Choroid plexus epithelial cell (primary cell): ENCODE measurements at regions not wholly inside any gene's neighbourhood (a gene's known extent, or its start where the extent isn't known, plus 50 kb on each side); places are given as distances from the start of the nearest gene placed in this dataset.

Experiments used
- DNase-seq: peaks from one replicate; pipeline ENCODE4 v3.0.0-alpha.2; 2010; ENCODE audit warnings: low read depth
- H3K4me3 ChIP-seq: 2 replicates; pipeline ENCODE4 v1.5.1; 2011; ENCODE audit warnings: low read depth, mild to moderate bottlenecking, control low read depth, low read length, moderate library complexity
- TF ChIP-seq, protein P1 (sequence below): conservative IDR thresholded peaks from 2 replicates; pipeline ENCODE4 v1.5.1; 2011; ENCODE audit warnings: low read depth, mild to moderate bottlenecking, control low read depth, inconsistent platforms, low read length, moderate library complexity

DNA sequence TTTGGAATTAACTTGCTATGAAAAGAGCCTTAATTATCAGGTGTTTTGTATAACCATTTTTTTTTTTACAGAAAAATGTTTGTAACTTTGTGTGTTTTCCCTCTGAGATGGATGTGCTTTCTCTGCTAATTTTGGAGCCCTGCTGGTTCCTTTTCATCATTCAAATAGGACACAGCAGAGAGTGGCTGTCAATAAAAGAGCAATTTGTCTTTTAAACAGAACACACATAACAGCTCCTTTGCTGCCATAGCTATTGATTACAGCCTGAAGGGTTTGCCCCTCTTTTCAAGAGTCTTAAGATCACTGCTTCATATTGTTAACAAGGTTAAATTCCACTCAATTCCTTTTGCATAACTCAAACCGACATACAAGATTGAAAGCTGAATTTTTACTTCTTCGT, 187.2 kb upstream of the MBL2 start:
- TF ChIP-seq, protein P1, sequence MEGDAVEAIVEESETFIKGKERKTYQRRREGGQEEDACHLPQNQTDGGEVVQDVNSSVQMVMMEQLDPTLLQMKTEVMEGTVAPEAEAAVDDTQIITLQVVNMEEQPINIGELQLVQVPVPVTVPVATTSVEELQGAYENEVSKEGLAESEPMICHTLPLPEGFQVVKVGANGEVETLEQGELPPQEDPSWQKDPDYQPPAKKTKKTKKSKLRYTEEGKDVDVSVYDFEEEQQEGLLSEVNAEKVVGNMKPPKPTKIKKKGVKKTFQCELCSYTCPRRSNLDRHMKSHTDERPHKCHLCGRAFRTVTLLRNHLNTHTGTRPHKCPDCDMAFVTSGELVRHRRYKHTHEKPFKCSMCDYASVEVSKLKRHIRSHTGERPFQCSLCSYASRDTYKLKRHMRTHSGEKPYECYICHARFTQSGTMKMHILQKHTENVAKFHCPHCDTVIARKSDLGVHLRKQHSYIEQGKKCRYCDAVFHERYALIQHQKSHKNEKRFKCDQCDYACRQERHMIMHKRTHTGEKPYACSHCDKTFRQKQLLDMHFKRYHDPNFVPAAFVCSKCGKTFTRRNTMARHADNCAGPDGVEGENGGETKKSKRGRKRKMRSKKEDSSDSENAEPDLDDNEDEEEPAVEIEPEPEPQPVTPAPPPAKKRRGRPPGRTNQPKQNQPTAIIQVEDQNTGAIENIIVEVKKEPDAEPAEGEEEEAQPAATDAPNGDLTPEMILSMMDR, result no peak
- DNase-seq, result no peak

DNA sequence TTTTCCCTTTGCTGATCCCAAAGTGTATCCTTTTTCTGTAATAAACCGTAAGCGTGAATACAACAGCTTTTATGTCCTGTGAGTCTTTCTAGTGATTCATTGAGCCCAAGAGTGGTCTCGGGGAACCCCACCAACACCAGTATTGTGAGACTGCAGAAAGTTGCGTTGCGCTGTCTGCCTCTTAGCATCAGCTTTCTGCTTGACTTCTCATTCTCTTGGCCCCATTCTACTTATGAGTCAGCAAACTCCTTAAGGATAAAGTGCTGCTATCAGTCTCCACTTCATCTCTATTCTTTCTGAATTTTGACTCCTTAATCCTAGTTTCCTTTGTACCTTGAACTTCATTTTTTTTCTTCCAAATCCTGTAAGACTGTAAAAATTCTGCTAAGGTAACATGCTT, 184.3 kb upstream of the MBL2 start:
- DNase-seq, result no peak
- no peak overlapping the region for H3K4me3 ChIP-seq
- TF ChIP-seq, protein P1, result no peak

More for the DNA sequence above, 187.2 kb upstream of the MBL2 start:
- H3K4me3 ChIP-seq, result no peak overlapping the region

DNA sequence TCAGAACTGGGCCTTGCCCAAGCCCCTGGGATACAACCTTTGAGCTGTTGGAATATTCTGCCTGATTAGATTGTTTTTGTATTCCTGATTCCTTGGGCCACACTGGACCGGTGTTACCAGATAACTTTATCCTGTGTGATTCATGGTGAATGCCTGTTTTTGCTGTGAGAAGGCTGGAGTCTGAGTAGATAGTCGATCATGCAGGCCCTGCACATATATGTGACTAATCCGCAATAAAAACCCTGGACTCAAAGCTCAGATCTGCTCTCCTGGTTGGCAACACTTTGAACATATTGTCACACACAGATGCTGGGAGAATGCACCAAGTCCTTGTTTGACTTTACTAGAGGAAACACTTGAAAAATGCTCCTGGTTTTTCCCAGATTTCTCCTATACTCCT, 183.9 kb upstream of the MBL2 start:
- TF ChIP-seq, protein P1, result no peak
- no peak for DNase-seq
- no peak overlapping the region for H3K4me3 ChIP-seq

DNA sequence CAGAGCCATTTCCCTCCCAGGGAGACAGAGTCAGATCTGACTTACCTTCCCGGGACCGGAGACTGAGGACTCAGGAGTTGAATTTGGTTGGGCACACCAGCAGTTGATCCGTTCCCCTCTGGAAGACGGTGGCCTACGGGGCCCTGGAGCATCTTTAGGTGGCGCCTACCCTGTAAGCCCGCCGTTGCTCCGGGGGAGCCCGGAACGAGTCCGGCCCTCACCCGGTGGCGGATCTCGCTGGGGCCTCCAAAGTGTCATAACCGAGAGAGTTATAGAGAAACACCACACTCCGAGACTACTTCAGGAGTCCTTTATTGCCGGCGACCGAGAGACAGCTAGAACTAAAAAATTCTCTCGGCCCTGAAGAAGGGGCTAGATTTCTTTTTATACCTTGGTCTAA, 182.8 kb upstream of the MBL2 start:
- no peak for DNase-seq
- H3K4me3 ChIP-seq, result no peak overlapping the region

DNA sequence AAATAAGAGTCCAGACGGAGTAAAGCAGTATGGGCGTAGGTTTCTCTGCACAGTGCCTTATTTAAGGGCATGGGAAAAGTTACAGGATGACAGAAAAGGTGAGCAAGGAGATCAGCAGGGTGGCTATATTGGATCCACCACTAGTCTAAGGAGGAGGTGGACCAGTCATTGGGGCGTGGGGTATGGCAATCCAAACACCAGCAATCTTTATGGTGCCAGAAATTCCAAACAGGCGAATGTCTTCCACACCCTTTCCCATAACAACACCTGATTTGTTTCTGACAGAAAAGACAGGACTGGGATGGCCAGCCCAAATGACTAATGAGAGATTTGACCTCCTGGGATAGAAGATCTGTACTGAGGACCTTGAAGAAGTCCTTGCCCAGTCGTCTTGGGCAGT, 181.8 kb upstream of the MBL2 start:
- no peak overlapping the region for H3K4me3 ChIP-seq
- no peak for DNase-seq
- TF ChIP-seq, protein P1, result no peak

More for the DNA sequence above, 182.8 kb upstream of the MBL2 start:
- TF ChIP-seq, protein P1, result no peak

DNA sequence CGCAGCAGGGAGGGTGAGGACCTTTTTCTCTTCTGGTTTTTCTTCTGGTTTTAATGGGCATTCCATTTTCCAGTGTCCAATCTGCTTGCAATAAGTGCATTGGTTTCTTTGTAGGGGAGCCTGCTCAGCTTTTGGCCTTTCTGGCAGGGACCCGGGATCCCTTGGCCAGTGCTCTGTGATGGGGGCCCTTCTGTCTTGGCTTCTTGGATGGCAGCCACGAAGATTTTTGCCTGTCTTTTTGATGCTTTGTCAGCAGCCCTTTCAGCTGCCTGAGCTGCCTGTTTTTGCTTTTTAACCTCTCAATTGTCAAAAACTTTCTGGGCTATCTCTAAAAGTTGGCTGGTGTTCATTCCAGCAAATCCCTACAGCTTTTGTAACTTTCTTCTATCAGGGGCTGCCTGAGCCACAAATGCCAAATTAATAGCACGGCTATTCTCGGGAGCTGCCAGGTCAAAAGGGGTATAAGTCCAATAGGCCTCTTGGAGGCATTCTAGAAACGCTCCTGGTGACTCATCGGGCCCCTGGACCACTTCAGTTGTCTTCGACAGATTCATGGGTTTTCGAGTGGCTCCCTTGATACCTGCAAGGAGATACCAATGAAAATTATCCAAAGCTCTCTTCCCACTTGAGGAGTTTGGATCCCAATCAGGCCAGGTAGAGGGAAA, 179.9 kb upstream of the MBL2 start:
- no peak overlapping the region for H3K4me3 ChIP-seq
- TF ChIP-seq, protein P1, result no peak
- peak; percentile 9 for DNase-seq

DNA sequence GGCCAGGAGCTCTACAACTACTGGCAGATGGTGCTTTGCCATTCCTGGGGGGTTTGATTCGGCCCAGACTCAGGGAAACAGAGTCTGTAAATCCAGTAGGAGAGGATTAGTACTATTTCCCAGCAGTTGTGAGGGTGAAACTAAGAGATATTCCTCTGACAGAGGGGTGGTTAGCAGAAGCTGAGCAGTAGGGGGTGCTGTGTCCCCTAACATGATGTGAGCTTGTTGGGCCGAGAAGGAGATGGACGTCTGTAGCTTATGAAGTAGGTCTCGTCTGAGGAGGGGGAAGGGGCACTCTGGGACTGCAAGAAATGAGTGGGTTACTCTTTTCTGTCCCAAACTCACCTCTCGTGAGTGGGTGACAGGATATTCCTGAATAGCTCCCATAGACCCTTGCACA, 179.2 kb upstream of the MBL2 start:
- H3K4me3 ChIP-seq, result no peak overlapping the region
- TF ChIP-seq, protein P1, result peak; percentile 73
- peak; percentile 72 for DNase-seq
